ENCODE measurements at regions not wholly inside any gene's neighbourhood (a gene's known extent, or its start where the extent isn't known, plus 50 kb on each side); places are given as distances from the start of the nearest gene placed in this dataset.

GRCh38 chr4:20318909-20319277 lies 67.2 kb downstream of the SLIT2 start:
- CTCF ChIA-PET = no interaction called here
- Histone ChIP-seq H3K27ac (ENCODE audit: low read depth in 1 of 2, low read length in 2 of 2) (no peak overlapping the region), H3K9me3 (ENCODE audit: control insufficient read depth in 1 of 2, insufficient read depth in 1 of 2, low read length in 2 of 2) (no peaks in the 10 kb centered on the region), H3K36me3 (ENCODE audit: insufficient read depth, low read length) (no peaks in the 10 kb centered on the region), H3K4me1 (ENCODE audit: insufficient read depth, low read length) (no peaks in the 10 kb centered on the region), H3K4me3 (ENCODE audit: low read length) (no peak overlapping the region), H3K27me3 (ENCODE audit: control insufficient read depth in 1 of 2, insufficient read depth in 2 of 2, low read length in 2 of 2) (no peaks in the 10 kb centered on the region)
- TF ChIP-seq CTCF (IDR thresholded peaks at IDR 0.05) = no peak
- Mint-ChIP-seq H3K4me1 (ENCODE audit: low read depth) (no peaks in the 10 kb centered on the region), H3K9me3 (peaks cover 4% of the 10 kb centered on the region), H3K4me3 (no peak overlapping the region), H3K27me3 (no peaks in the 10 kb centered on the region), H3K36me3 (ENCODE audit: low read depth) (no peaks in the 10 kb centered on the region), H3K27ac (no peak overlapping the region)
- intact Hi-C loops (cut with DNase I, micrococcal nuclease) = no loop called here
- ATAC-seq (ENCODE audit: poor library complexity) (no peak), DNase-seq (no peak)
- POLR2A ChIA-PET = interaction anchor here (0.6 kb wide), 1 partner anchor 55 kb away, joined by 3 read pairs; no protein-coding TSS in a partner anchor

- H3K27ac Mint-ChIP-seq = no peak overlapping the region
- peaks cover 4% of the 10 kb centered on the region for H3K9me3 Mint-ChIP-seq
- H3K4me1 ChIP-seq (ENCODE audit: insufficient read depth, low read length) = no peaks in the 10 kb centered on the region
- ATAC-seq (ENCODE audit: poor library complexity) (no peak), DNase-seq (no peak)
- POLR2A ChIA-PET = no interaction called here
- H3K36me3 Mint-ChIP-seq (ENCODE audit: low read depth) = no peaks in the 10 kb centered on the region
- no peak overlapping the region for H3K27ac ChIP-seq (ENCODE audit: low read depth in 1 of 2, low read length in 2 of 2)
- no peaks in the 10 kb centered on the region for H3K27me3 Mint-ChIP-seq
- intact Hi-C loops (cut with DNase I, micrococcal nuclease) = no loop called here
- CTCF ChIA-PET = no interaction called here
- H3K27me3 ChIP-seq (ENCODE audit: control insufficient read depth in 1 of 2, insufficient read depth in 2 of 2, low read length in 2 of 2) = no peaks in the 10 kb centered on the region
- no peaks in the 10 kb centered on the region for H3K36me3 ChIP-seq (ENCODE audit: insufficient read depth, low read length)
- H3K4me3 ChIP-seq (ENCODE audit: low read length) = no peak overlapping the region
- H3K9me3 ChIP-seq (ENCODE audit: control insufficient read depth in 1 of 2, insufficient read depth in 1 of 2, low read length in 2 of 2) = no peaks in the 10 kb centered on the region
- no peak for TF ChIP-seq CTCF (IDR thresholded peaks at IDR 0.05)
- H3K4me3 Mint-ChIP-seq = no peak overlapping the region
- H3K4me1 Mint-ChIP-seq (ENCODE audit: low read depth) = no peaks in the 10 kb centered on the region
These were observed 68.3 kb downstream of the SLIT2 start for GRCh38 chr4:20319825-20320612.

GRCh38 chr4:20323991-20324390 lies 72.3 kb downstream of the SLIT2 start:
- no peak overlapping the region for H3K4me3 Mint-ChIP-seq
- H3K9me3 Mint-ChIP-seq = peaks cover 7% of the 10 kb centered on the region
- no peak overlapping the region for H3K27ac Mint-ChIP-seq
- ChIA-PET POLR2A (no interaction called here), CTCF (no interaction called here)
- no peak overlapping the region for H3K4me3 ChIP-seq (ENCODE audit: low read length)
- H3K36me3 ChIP-seq (ENCODE audit: insufficient read depth, low read length) = no peaks in the 10 kb centered on the region
- no peaks in the 10 kb centered on the region for H3K9me3 ChIP-seq (ENCODE audit: control insufficient read depth in 1 of 2, insufficient read depth in 1 of 2, low read length in 2 of 2)
- no peaks in the 10 kb centered on the region for H3K4me1 Mint-ChIP-seq (ENCODE audit: low read depth)
- H3K27me3 ChIP-seq (ENCODE audit: control insufficient read depth in 1 of 2, insufficient read depth in 2 of 2, low read length in 2 of 2) = no peaks in the 10 kb centered on the region
- no peak for TF ChIP-seq CTCF (IDR thresholded peaks at IDR 0.05)
- ATAC-seq (ENCODE audit: poor library complexity) (no peak), DNase-seq (no peak)
- H3K27me3 Mint-ChIP-seq = no peaks in the 10 kb centered on the region
- intact Hi-C loops (cut with DNase I, micrococcal nuclease) = no loop called here
- no peak overlapping the region for H3K27ac ChIP-seq (ENCODE audit: low read depth in 1 of 2, low read length in 2 of 2)
- no peaks in the 10 kb centered on the region for H3K4me1 ChIP-seq (ENCODE audit: insufficient read depth, low read length)
- no peaks in the 10 kb centered on the region for H3K36me3 Mint-ChIP-seq (ENCODE audit: low read depth)
